Trophoblast cell (in vitro differentiated cells and primary cell): ENCODE measurements at regions not wholly inside any gene's neighbourhood (a gene's known extent, or its start where the extent isn't known, plus 50 kb on each side); places are given as distances from the start of the nearest gene placed in this dataset.
"Not testable (repeated sequence)": the region's sequence is repeated elsewhere in the genome, so short reads cannot be mapped to it uniquely, and the experiment has no call there.

Source experiments
- DNase-seq, 2 donors: peaks; one replicate each; pipeline ENCODE4 v3.0.0-alpha.2; 2016
- H2AFZ ChIP-seq: 2 replicates; pipeline ENCODE4 v1.6.1; 2013; ENCODE audit warnings: low read length, moderate library complexity, mild to moderate bottlenecking; ENCODE audit not compliant: insufficient read depth, poor library complexity
- H2AK5ac ChIP-seq: 2 replicates; pipeline ENCODE4 v1.6.1; 2013; ENCODE audit warnings: mild to moderate bottlenecking, low read length
- H2BK120ac ChIP-seq: 2 replicates; pipeline ENCODE4 v1.6.1; 2013; ENCODE audit warnings: low read length, mild to moderate bottlenecking, moderate library complexity; ENCODE audit not compliant: insufficient read depth, poor library complexity
- H2BK12ac ChIP-seq: 2 replicates; pipeline ENCODE4 v1.6.1; 2013; ENCODE audit warnings: mild to moderate bottlenecking, low read length, moderate library complexity
- H2BK5ac ChIP-seq: 2 replicates; pipeline ENCODE4 v1.6.1; 2013; ENCODE audit warnings: low read length, low read depth, moderate library complexity, mild to moderate bottlenecking; ENCODE audit not compliant: poor library complexity
- H3K14ac ChIP-seq: 2 replicates; pipeline ENCODE4 v1.6.1; 2013; ENCODE audit warnings: mild to moderate bottlenecking, low read length
- H3K18ac ChIP-seq: 2 replicates; pipeline ENCODE4 v1.6.1; 2013; ENCODE audit warnings: mild to moderate bottlenecking, low read length
- H3K23ac ChIP-seq: 2 replicates; pipeline ENCODE4 v1.6.1; 2013; ENCODE audit warnings: low read length
- H3K27ac ChIP-seq: 2 replicates; pipeline ENCODE4 v1.5.1; 2013; ENCODE audit warnings: low read depth, mild to moderate bottlenecking, inconsistent platforms, low read length, moderate library complexity
- H3K27me3 ChIP-seq: 2 replicates; pipeline ENCODE4 v1.6.1; 2013; ENCODE audit warnings: inconsistent platforms, mild to moderate bottlenecking, low read length, moderate library complexity; ENCODE audit not compliant: insufficient read depth
- H3K36me3 ChIP-seq, 2 experiments: 1 replicate in 1 of 2; 2 replicates in 1 of 2; pipeline ENCODE4 v1.6.1; 2013; ENCODE audit warnings: low read length in 2 of 2, mild to moderate bottlenecking in 2 of 2, moderate library complexity in 1 of 2; ENCODE audit not compliant: insufficient read depth in 2 of 2, control insufficient read depth in 1 of 2
- H3K4ac ChIP-seq: 2 replicates; pipeline ENCODE4 v1.6.1; 2013; ENCODE audit warnings: low read depth, mild to moderate bottlenecking, low read length, moderate library complexity
- H3K4me1 ChIP-seq, 2 experiments: 1 replicate in 1 of 2; 2 replicates in 1 of 2; pipeline ENCODE4 v1.6.1; 2013; ENCODE audit warnings: low read length in 2 of 2, mild to moderate bottlenecking in 2 of 2, moderate library complexity in 1 of 2; ENCODE audit not compliant: insufficient read depth in 2 of 2, control insufficient read depth in 1 of 2
- H3K4me2 ChIP-seq: 2 replicates; pipeline ENCODE4 v1.6.1; 2013; ENCODE audit warnings: inconsistent platforms, mild to moderate bottlenecking, low read length, moderate library complexity
- H3K4me3 ChIP-seq: 2 replicates; pipeline ENCODE4 v1.5.1; 2013; ENCODE audit warnings: mild to moderate bottlenecking, low read depth, low read length, inconsistent platforms
- H3K79me1 ChIP-seq: one replicate; pipeline ENCODE4 v1.6.1; 2013; ENCODE audit warnings: low read length
- H3K79me2 ChIP-seq: 2 replicates; pipeline ENCODE4 v1.6.1; 2013; ENCODE audit warnings: low read length, mild to moderate bottlenecking; ENCODE audit not compliant: control insufficient read depth, insufficient read depth, poor library complexity
- H3K9ac ChIP-seq: 2 replicates; pipeline ENCODE4 v1.6.1; 2013; ENCODE audit warnings: mild to moderate bottlenecking, low read length
- H3K9me3 ChIP-seq: 2 replicates; pipeline ENCODE4 v1.6.1; 2013; ENCODE audit warnings: low read depth, mild to moderate bottlenecking, control low read depth, inconsistent platforms, low read length; ENCODE audit not compliant: insufficient read depth
- H4K12ac ChIP-seq: 2 replicates; pipeline ENCODE4 v1.6.1; 2013; ENCODE audit warnings: low read depth, mild to moderate bottlenecking, low read length, moderate library complexity
- H4K8ac ChIP-seq: 2 replicates; pipeline ENCODE4 v1.6.1; 2013; ENCODE audit warnings: low read depth, mild to moderate bottlenecking, low read length, moderate library complexity
- H4K91ac ChIP-seq: one replicate; pipeline ENCODE4 v1.6.1; 2013; ENCODE audit warnings: low read depth, mild to moderate bottlenecking, low read length, moderate library complexity
- WGBS: extraction: QIAGEN DNeasy Blood & Tissue Kit; methylation state at CpG from one replicate; pipeline ENCODE4 v1.1.7; 2013; ENCODE audit warnings: missing lambda C conversion rate; ENCODE audit not compliant: insufficient read length, insufficient coverage; ENCODE audit errors: extremely low coverage; 5-methylcytosine and 5-hydroxymethylcytosine counted together

DNA sequence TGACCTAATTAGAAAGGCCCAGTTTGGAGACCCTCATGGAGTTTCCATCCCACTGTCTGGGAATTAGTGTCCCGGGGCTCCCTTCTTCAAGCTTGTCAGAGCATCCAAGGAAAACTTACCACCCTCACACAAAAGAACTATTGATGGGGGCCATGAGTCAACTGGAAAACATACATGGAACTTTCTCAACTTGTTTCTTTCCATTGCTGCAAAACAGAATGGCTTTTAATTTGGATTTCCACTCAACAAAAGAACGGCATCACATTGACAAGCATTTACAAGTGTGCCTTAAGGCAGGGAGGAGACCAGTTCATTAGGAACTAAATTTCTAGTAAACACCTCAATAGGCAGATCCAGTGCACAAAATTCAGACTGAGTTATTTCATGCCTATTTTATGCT, 289.1 kb upstream of the PREP start:
- Histone ChIP-seq H3K27me3 (no peaks in the 10 kb centered on the region), H2BK12ac (no peak overlapping the region), H3K4me1 (no peaks in the 10 kb centered on the region), H3K14ac (no peak overlapping the region), H4K91ac (no peak overlapping the region), H3K9me3 (peaks cover 4% of the 10 kb centered on the region), H3K9ac (no peak overlapping the region), H3K18ac (no peak overlapping the region), H3K36me3 (no peaks in the 10 kb centered on the region), H4K12ac (no peak overlapping the region), H2BK5ac (no peak overlapping the region), H3K23ac (no peak overlapping the region), H3K27ac (no peak overlapping the region), H3K79me1 (no peaks in the 10 kb centered on the region), H2AK5ac (no peak overlapping the region), H2AFZ (no peak overlapping the region), H3K79me2 (no peaks in the 10 kb centered on the region), H4K8ac (no peak overlapping the region), H2BK120ac (no peak overlapping the region), H3K4me3 (no peak overlapping the region), H3K4me2 (no peak overlapping the region), H3K4ac (no peak overlapping the region)
- no peak for DNase-seq
- no CpG with 5 or more reads among the region's 2 CpGs for WGBS

DNA sequence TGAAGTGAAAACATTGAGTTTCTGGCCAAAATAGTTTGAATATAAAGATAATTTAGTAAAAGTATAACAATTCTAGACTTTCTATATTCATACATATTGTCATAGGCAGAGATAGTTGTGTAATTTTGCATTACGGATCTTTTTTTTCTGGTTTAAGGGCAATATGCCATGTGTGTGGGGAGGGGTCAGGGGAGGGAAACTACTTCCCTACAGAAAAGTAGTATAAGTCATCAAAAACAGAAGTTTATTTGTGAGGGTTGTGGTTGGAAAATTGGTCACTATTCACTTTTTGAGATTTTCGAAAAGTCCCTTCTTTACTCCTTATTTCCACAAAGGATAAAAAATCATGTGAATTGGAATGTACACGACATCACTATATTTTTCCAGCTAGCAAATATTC, 288.2 kb upstream of the PREP start:
- Histone ChIP-seq H4K8ac (no peak overlapping the region), H4K12ac (no peak overlapping the region), H3K4ac (no peak overlapping the region), H3K79me2 (no peaks in the 10 kb centered on the region), H3K4me2 (no peak overlapping the region), H3K23ac (no peak overlapping the region), H3K9ac (no peak overlapping the region), H3K4me1 (no peaks in the 10 kb centered on the region), H3K79me1 (no peaks in the 10 kb centered on the region), H3K36me3 (no peaks in the 10 kb centered on the region), H2BK120ac (no peak overlapping the region), H3K4me3 (no peak overlapping the region), H3K27ac (no peak overlapping the region), H3K27me3 (no peaks in the 10 kb centered on the region), H2BK5ac (no peak overlapping the region), H2BK12ac (no peak overlapping the region), H3K14ac (no peak overlapping the region), H3K9me3 (peaks cover 6% of the 10 kb centered on the region), H4K91ac (no peak overlapping the region), H3K18ac (no peak overlapping the region), H2AFZ (no peak overlapping the region), H2AK5ac (no peak overlapping the region)
- no CpG with 5 or more reads among the region's 3 CpGs for WGBS
- DNase-seq, result peak in 1 of 2 donors; percentile 28

GRCh38 chr6:105688573-105688972, 285.7 kb upstream of the PREP start:
- Histone ChIP-seq H4K8ac (no peak overlapping the region), H3K4me3 (no peak overlapping the region), H4K91ac (no peak overlapping the region), H3K9ac (no peak overlapping the region), H3K79me2 (no peaks in the 10 kb centered on the region), H4K12ac (no peak overlapping the region), H3K79me1 (no peaks in the 10 kb centered on the region), H2AK5ac (no peak overlapping the region), H2AFZ (no peak overlapping the region), H3K4ac (no peak overlapping the region), H3K27ac (no peak overlapping the region), H3K14ac (no peak overlapping the region), H3K4me2 (no peak overlapping the region), H2BK5ac (no peak overlapping the region), H3K9me3 (peaks cover 6% of the 10 kb centered on the region), H2BK120ac (no peak overlapping the region), H3K18ac (no peak overlapping the region), H3K4me1 (no peaks in the 10 kb centered on the region), H2BK12ac (no peak overlapping the region), H3K27me3 (no peaks in the 10 kb centered on the region), H3K23ac (no peak overlapping the region), H3K36me3 (no peaks in the 10 kb centered on the region)
- no CpG with 5 or more reads among the region's 1 CpG for WGBS
- DNase-seq, result no peak

DNA sequence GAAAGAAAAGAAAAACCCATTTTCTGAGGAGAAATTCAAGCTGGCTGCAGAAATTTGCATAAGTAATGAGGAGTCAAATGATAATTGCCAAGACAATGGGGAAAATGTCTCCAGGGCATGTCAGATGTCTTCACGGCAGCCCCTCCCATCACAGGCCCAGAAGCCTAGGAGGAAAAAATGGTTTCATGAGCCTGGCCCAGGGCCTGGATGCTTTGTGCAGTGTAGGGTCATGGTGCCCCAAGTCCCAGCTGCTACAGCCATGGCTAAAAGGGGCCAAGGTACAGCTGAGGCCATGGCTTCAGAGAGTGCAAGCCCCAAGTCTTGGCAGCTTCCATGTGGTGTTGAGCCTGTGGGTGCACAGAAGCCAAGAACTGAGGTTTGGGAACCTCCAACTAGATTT, 283.9 kb upstream of the PREP start:
- DNase-seq, H2AK5ac ChIP-seq, H3K9me3 ChIP-seq, H3K9ac ChIP-seq, H3K79me1 ChIP-seq, H3K79me2 ChIP-seq, H3K18ac ChIP-seq, H4K8ac ChIP-seq, H3K4me1 ChIP-seq, H2BK12ac ChIP-seq, H4K91ac ChIP-seq, H3K14ac ChIP-seq, H2AFZ ChIP-seq, H3K4me2 ChIP-seq, H3K23ac ChIP-seq, H4K12ac ChIP-seq, H3K4me3 ChIP-seq, H3K27me3 ChIP-seq, H3K36me3 ChIP-seq, H3K4ac ChIP-seq, H2BK5ac ChIP-seq, H2BK120ac ChIP-seq, H3K27ac ChIP-seq: not testable (repeated sequence)
- no CpG with 5 or more reads among the region's 1 CpG for WGBS
